HG02870 (cell line): ENCODE measurements at regions not wholly inside any gene's neighbourhood (a gene's known extent, or its start where the extent isn't known, plus 50 kb on each side); places are given as distances from the start of the nearest gene placed in this dataset.
"Not testable (repeated sequence)": the region's sequence is repeated elsewhere in the genome, so short reads cannot be mapped to it uniquely, and the experiment has no call there.

Source experiments
- ATAC-seq: cut with Tn5 transposase; IDR thresholded peaks from one replicate; pipeline ENCODE4 v1.9.1; 2021; ENCODE audit warnings: mild to moderate bottlenecking, moderate library complexity; ENCODE audit not compliant: unreplicated experiment

- ATAC-seq = no peak
Observed at GRCh38 chr2:175282886-175283285, 101.4 kb upstream of the ATP5MC3 start.

- ATAC-seq = peak; percentile 63
Observed at GRCh38 chr2:175282300-175282699, 100.8 kb upstream of the ATP5MC3 start.

GRCh38 chr2:175277772-175278171 is 96.3 kb upstream of the ATP5MC3 start:
- no peak for ATAC-seq

GRCh38 chr2:175275539-175275938 is 94.0 kb upstream of the ATP5MC3 start:
- ATAC-seq = no peak

GRCh38 chr2:175259164-175259563 is 77.7 kb upstream of the ATP5MC3 start:
- ATAC-seq = no peak

GRCh38 chr2:175256806-175257585 is 75.5 kb upstream of the ATP5MC3 start:
- no peak for ATAC-seq

GRCh38 chr2:175256391-175256790 is 74.9 kb upstream of the ATP5MC3 start:
- ATAC-seq = not testable (repeated sequence)

- no peak for ATAC-seq
Observed at GRCh38 chr2:175253871-175254270, 72.4 kb upstream of the ATP5MC3 start.

- no peak for ATAC-seq
Observed at GRCh38 chr2:175251425-175252041, 70.0 kb upstream of the ATP5MC3 start.

GRCh38 chr2:175247159-175247558 is 65.6 kb upstream of the ATP5MC3 start:
- no peak for ATAC-seq

GRCh38 chr2:175244697-175245096 is 63.2 kb upstream of the ATP5MC3 start:
- no peak for ATAC-seq

- no peak for ATAC-seq
Observed at GRCh38 chr2:175241691-175242090, 60.2 kb upstream of the ATP5MC3 start.

- not testable (repeated sequence) for ATAC-seq
Observed at GRCh38 chr2:175240033-175240432, 58.5 kb upstream of the ATP5MC3 start.

- ATAC-seq = no peak
Observed at GRCh38 chr2:175236930-175237329, 55.4 kb upstream of the ATP5MC3 start.

- peak; percentile 69 for ATAC-seq
Observed at GRCh38 chr2:175234650-175235049, 53.1 kb upstream of the ATP5MC3 start.

- no peak for ATAC-seq
Observed at GRCh38 chr2:175234153-175234552, 52.6 kb upstream of the ATP5MC3 start.

- ATAC-seq = no peak
Observed at GRCh38 chr2:175233135-175233719, 51.7 kb upstream of the ATP5MC3 start.
